Bronchial epithelial cell (primary cell): ENCODE measurements at regions not wholly inside any gene's neighbourhood (a gene's known extent, or its start where the extent isn't known, plus 50 kb on each side); places are given as distances from the start of the nearest gene placed in this dataset.

Experiments
- DNase-seq: peaks from one replicate; pipeline ENCODE4 v3.0.0-alpha.2; 2010; ENCODE audit warnings: low read depth
- FAIRE-seq: peaks from 2 replicates; lab custom pipeline; 2011; peaks lifted over from hg19 to GRCh38; lab: Jason Lieb, UNC
- H3K27me3 ChIP-seq: 2 replicates; pipeline ENCODE4 v1.5.1; 2011; ENCODE audit warnings: low read length; ENCODE audit not compliant: control insufficient read depth, insufficient read depth
- H3K36me3 ChIP-seq: 2 replicates; pipeline ENCODE4 v1.5.1; 2011; ENCODE audit warnings: low read length; ENCODE audit not compliant: control insufficient read depth, insufficient read depth
- H3K4me3 ChIP-seq: 2 replicates; pipeline ENCODE4 v1.5.1; 2011; ENCODE audit warnings: mild to moderate bottlenecking, low read depth, low read length, control low read depth
- CTCF ChIP-seq: IDR thresholded peaks from 2 replicates; pipeline ENCODE4 v1.5.1; 2011; ENCODE audit warnings: mild to moderate bottlenecking, moderate library complexity, low read length, control low read depth, inconsistent platforms; ENCODE audit not compliant: insufficient read depth, severe bottlenecking

- no peak for TF ChIP-seq CTCF
- no peak for FAIRE-seq
- DNase-seq, result no peak
- H3K36me3 ChIP-seq, result no peaks in the 10 kb centered on the region
- no peak overlapping the region for H3K4me3 ChIP-seq
- no peaks in the 10 kb centered on the region for H3K27me3 ChIP-seq
Measured at GRCh38 chr5:26791433-26791832, 247.0 kb downstream of the CDH9 start.

GRCh38 chr5:26791021-26791420 lies 247.4 kb downstream of the CDH9 start:
- no peak for DNase-seq
- H3K27me3 ChIP-seq, result no peaks in the 10 kb centered on the region
- TF ChIP-seq CTCF, result no peak
- H3K4me3 ChIP-seq, result no peak overlapping the region
- FAIRE-seq, result no peak
- H3K36me3 ChIP-seq, result no peaks in the 10 kb centered on the region

- FAIRE-seq (no peak), DNase-seq (no peak)
- TF ChIP-seq CTCF, result no peak
- no peak overlapping the region for H3K4me3 ChIP-seq
- no peaks in the 10 kb centered on the region for H3K27me3 ChIP-seq
- no peaks in the 10 kb centered on the region for H3K36me3 ChIP-seq
Measured at GRCh38 chr5:26763215-26763614, 275.2 kb downstream of the CDH9 start.

- Histone ChIP-seq H3K4me3 (no peak overlapping the region), H3K27me3 (no peaks in the 10 kb centered on the region), H3K36me3 (no peaks in the 10 kb centered on the region)
- DNase-seq, result no peak
- no peak for FAIRE-seq
- no peak for TF ChIP-seq CTCF
Measured at GRCh38 chr5:26761446-26761845, 276.9 kb downstream of the CDH9 start.

GRCh38 chr5:26761045-26761444 lies 277.3 kb downstream of the CDH9 start:
- no peak for TF ChIP-seq CTCF
- no peaks in the 10 kb centered on the region for H3K36me3 ChIP-seq
- no peaks in the 10 kb centered on the region for H3K27me3 ChIP-seq
- DNase-seq (no peak), FAIRE-seq (no peak)
- H3K4me3 ChIP-seq, result no peak overlapping the region

GRCh38 chr5:26757941-26758340 lies 280.4 kb downstream of the CDH9 start:
- peak; percentile 38 for DNase-seq
- FAIRE-seq, result no peak
- TF ChIP-seq CTCF, result no peak
- H3K4me3 ChIP-seq, result no peak overlapping the region
- no peaks in the 10 kb centered on the region for H3K36me3 ChIP-seq
- no peaks in the 10 kb centered on the region for H3K27me3 ChIP-seq
